ENCODE measurements at regions not wholly inside any gene's neighbourhood (a gene's known extent, or its start where the extent isn't known, plus 50 kb on each side); places are given as distances from the start of the nearest gene placed in this dataset.

- TF ChIP-seq, protein P1, sequence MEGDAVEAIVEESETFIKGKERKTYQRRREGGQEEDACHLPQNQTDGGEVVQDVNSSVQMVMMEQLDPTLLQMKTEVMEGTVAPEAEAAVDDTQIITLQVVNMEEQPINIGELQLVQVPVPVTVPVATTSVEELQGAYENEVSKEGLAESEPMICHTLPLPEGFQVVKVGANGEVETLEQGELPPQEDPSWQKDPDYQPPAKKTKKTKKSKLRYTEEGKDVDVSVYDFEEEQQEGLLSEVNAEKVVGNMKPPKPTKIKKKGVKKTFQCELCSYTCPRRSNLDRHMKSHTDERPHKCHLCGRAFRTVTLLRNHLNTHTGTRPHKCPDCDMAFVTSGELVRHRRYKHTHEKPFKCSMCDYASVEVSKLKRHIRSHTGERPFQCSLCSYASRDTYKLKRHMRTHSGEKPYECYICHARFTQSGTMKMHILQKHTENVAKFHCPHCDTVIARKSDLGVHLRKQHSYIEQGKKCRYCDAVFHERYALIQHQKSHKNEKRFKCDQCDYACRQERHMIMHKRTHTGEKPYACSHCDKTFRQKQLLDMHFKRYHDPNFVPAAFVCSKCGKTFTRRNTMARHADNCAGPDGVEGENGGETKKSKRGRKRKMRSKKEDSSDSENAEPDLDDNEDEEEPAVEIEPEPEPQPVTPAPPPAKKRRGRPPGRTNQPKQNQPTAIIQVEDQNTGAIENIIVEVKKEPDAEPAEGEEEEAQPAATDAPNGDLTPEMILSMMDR (conservative IDR thresholded peaks at IDR 0.05; ENCODE audit: low read length) = no peak
- no peak for DNase-seq (ENCODE audit: low read depth)
- no peak overlapping the region for H3K4me3 ChIP-seq (ENCODE audit: low read length)
Observed at GRCh38 chr6:30801950-30802349, 57.6 kb upstream of the IER3 start.

- no peak overlapping the region for H3K4me3 ChIP-seq (ENCODE audit: low read length)
- no peak for DNase-seq (ENCODE audit: low read depth)
- TF ChIP-seq, protein P1 (conservative IDR thresholded peaks at IDR 0.05; ENCODE audit: low read length) = no peak
Observed at GRCh38 chr6:30800871-30801270, 56.5 kb upstream of the IER3 start.

DNA sequence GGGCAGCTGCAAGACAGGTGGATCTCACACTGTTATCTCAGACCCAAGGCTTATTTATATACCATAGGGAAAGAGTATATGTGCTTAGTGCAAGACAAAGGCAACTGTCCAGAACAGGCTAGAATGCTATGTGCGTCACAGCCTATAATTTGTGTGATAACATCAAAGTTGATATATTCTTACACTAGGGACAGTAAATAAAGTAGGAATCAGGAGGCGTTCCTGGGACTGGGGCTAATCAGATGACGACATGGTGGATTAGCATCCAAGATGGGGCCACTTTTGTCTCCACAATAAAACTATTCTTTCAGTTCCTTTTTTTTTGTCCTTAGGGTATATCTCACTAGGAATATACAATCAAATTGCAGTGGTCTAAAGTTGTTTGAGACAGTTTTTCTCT, 54.9 kb upstream of the IER3 start:
- no peak for DNase-seq (ENCODE audit: low read depth)
- TF ChIP-seq, protein P1 (conservative IDR thresholded peaks at IDR 0.05; ENCODE audit: low read length) = no peak
- no peak overlapping the region for H3K4me3 ChIP-seq (ENCODE audit: low read length)

- TF ChIP-seq, protein P1 (conservative IDR thresholded peaks at IDR 0.05; ENCODE audit: low read length) = no peak
- DNase-seq (ENCODE audit: low read depth) = no peak
- H3K4me3 ChIP-seq (ENCODE audit: low read length) = no peak overlapping the region
Observed at GRCh38 chr6:30798494-30798893, 54.1 kb upstream of the IER3 start.

GRCh38 chr6:30795549-30796293, 51.4 kb upstream of the IER3 start:
- DNase-seq (ENCODE audit: low read depth) = no peak
- no peak overlapping the region for H3K4me3 ChIP-seq (ENCODE audit: low read length)
- TF ChIP-seq, protein P1 (conservative IDR thresholded peaks at IDR 0.05; ENCODE audit: low read length) = no peak
